GM19468 (cell line): ENCODE measurements at regions not wholly inside any gene's neighbourhood (a gene's known extent, or its start where the extent isn't known, plus 50 kb on each side); places are given as distances from the start of the nearest gene placed in this dataset.
"Not testable (repeated sequence)": the region's sequence is repeated elsewhere in the genome, so short reads cannot be mapped to it uniquely, and the experiment has no call there.

Experiments used
- ATAC-seq: cut with Tn5 transposase; IDR thresholded peaks from one replicate; pipeline ENCODE4 v1.9.1; 2021; ENCODE audit warnings: mild to moderate bottlenecking, moderate library complexity, moderate number of reproducible peaks; ENCODE audit not compliant: unreplicated experiment; ENCODE audit errors: extremely low read depth

DNA sequence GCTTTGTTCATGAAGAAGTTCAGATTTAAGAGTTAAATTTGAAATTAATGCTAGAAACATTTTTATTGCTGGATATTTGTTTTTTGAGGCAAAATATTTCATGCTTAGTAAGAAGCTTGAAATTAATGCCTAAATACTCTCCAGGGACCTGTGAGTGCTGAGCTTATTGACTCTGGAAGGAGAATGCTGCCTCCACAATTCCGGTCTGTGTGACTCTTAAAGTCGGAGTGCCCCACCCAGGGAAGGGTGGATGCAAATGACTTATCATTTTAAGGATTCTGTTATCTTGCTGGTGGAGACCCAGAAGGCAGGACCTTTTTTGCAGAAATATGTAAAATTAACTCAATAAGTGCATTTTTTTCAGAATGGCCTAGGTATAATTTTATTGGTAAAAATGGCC lies 143.8 kb upstream of the RXFP2 start:
- ATAC-seq, result no peak

DNA sequence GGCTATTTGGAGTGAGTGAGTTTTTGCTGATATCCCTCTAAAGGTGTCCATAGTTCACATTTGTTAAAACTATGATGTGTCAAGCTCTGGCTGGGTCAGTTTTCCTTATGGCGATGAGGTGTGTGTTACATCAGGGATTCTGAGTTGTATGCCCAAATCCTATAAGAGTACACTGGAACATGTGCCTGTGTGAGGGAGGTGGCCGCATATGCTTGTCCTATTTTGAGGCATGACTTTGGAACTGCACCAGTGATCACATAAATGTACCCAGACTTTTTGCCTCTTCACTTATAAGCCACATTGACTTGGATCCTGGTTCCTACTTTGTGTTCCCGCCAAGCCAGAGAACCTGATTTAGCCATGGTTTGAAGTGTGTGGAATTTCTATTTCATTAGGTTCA lies 140.3 kb upstream of the RXFP2 start:
- ATAC-seq, result no peak

DNA sequence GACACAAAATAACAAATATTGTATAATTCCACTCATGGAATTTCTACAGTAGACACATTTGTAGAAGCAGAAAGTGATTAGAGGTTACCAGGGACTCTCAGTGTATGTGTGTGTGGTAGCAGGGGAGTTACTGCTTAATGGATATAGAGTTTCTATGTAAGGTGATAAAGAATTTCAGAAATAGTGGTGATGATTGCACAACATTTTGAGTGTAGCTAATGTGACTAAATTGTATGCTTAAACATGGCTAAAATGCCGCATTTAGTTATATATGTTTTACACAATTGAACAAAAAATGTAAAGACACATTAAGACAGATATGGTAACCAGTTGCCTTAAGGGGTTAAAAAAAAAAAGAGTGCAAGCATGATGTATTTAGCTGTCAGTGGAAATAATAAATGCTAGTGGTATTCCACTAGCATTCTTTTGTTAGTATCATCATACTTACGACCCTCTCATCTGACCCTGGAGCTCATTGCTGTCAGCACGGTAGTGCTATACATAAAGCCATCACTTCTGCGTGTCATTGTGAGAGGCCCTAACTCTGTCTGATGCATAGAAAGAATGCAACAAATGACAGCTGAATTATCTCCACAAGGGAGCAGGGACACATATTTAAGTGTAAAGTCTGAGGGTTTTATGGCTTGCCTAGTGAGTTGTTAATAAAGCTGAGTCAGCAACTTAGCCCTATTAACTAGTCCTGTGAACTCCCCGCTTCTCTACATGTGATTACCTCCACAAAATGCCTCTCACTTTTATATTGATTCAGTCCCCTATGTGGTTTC lies 134.1 kb upstream of the RXFP2 start:
- no peak for ATAC-seq

DNA sequence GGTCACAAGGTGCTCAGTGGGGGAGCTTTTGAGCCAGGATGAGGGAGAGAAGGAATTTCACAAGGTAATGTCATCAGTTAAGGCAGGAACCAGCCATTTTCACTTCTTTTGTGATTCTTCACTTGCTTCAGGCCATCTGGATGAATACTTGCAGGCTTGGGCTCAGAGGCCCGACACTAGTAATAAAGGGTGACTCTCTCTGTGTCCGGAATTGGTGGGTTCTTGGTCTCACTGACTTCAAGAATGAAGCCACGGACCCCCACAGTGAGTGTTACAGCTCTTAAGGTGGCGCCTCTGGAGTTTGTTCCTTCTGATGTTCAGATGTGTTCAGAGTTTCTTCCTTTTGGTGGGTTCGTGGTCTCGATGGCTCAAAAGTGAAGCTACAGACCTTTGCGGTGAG lies 131.8 kb upstream of the RXFP2 start:
- ATAC-seq, result not testable (repeated sequence)

DNA sequence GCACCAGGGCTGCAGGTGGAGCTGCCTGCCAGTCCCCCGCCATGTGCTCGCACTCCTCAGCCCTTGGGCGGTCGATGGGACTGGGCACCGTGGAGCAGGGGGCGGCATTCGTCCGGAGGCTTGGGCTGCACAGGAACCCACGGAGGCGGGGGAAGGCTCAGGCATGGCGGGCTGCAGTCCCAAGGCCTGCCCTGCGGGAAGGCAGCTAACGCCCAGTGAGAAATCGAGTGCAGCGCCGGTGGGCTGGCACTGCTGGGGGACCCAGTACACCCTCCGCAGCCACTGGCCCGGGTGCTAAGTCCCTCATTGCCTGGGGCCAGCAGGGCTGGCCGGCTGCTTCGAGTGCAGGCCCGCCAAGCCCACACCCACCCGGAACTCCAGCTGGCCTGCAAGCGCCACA lies 130.5 kb upstream of the RXFP2 start:
- ATAC-seq, result not testable (repeated sequence)

DNA sequence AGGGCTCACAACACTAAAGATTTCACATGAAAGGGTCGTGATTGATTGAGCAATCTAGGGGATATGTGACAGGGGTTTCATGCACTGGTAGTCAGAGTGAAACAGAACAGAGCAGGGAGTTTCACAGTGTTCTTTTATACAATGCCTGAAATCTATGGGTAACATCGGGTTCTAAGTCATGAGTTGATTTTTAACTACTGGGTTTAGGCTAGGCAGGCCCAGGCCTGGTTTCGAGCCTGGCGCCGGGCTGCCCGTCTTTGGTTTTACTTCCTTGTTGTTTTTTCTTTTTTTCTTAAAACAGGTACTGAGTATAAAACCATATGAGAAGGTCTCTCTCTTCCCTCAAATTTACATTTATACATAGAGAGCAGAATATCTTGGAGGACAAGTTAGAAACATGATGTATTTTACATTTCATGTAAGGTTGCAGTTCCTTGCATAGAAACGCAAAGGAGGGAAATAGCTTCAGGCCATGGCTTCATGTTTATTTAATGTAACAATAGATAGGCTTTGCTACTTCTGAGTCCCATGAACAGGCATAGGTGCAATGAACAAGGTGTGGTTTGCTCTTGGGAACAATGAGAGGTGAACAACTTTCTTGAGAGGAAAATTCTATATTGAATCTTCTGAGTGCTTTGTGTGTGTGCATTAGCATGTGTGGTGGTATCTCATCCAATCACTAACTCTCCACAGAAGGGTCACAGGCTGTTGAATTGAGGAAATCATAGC lies 128.9 kb upstream of the RXFP2 start:
- ATAC-seq, result no peak

DNA sequence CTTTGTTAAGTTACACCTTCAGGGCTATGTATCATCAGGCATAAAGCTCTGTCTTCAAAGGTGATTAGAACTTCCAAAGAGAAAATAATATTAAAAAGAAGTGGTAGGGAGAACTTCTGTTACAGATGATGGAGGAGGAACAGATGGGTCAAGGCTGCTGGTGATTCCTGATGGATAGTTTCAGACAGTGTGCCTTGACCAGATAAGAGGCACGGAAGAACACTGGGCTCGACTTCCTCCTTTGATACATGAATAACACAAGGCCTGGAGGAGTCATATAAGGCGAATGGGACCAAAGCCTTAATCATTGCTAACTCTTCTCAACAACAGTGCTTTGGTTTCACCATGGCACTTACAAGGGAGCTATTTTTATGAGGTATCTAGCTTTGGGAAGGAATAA lies 128.1 kb upstream of the RXFP2 start:
- no peak for ATAC-seq

DNA sequence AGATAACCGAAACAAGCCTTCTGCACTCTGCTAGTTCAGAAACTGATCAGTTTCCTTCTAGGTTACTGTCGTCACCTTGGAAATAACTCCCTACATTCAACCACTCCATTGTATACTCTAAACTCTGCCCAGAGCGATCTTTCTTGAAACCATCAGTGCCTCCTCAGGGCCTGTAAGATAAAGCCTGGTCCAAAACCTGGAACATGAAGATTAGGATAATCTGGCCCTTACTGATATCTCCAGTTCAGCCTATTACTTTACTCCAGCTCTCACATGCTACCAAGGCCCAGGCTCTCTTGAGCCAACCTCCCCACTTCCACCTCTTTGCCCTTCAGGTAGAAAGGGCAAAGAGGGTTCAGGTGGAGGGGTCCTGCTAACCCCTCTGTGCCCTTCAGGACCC lies 125.3 kb upstream of the RXFP2 start:
- no peak for ATAC-seq

DNA sequence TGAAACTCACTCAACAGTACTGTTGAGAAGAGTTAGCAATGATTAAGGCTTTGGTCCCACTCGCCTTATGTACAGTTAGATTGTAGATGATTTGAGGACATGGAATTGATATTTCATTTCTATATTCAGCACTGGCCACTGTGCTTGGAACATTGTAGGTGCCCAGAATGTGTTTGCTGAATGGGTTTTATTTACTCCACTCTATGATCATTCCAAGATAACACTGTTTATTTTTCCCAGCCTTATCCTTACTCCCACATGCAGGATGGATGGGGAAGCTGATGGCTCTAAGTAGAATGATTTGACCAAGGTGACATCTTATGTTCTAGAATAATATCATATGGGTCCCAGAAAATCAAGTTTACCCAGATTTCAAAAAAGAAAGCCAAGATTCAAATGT lies 124.6 kb upstream of the RXFP2 start:
- ATAC-seq, result no peak

DNA sequence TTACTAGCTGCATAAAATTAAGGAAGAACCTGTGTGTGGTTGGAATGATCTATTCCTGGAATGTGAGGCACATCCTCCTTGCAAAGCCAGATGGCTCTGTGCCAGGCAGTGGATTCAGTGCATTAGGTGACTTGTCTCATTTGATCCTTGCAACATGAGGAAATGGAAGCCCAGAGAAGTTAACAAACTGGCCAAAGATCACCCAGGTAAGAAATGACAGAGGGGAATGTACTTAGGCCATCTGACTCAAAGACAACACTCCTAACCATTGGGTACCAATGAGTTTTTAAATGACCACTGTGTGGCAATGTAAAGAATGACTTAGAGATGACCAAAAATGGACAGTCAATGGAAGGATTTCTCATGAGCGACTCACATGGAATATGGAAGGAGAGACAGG lies 114.2 kb upstream of the RXFP2 start:
- ATAC-seq, result no peak

DNA sequence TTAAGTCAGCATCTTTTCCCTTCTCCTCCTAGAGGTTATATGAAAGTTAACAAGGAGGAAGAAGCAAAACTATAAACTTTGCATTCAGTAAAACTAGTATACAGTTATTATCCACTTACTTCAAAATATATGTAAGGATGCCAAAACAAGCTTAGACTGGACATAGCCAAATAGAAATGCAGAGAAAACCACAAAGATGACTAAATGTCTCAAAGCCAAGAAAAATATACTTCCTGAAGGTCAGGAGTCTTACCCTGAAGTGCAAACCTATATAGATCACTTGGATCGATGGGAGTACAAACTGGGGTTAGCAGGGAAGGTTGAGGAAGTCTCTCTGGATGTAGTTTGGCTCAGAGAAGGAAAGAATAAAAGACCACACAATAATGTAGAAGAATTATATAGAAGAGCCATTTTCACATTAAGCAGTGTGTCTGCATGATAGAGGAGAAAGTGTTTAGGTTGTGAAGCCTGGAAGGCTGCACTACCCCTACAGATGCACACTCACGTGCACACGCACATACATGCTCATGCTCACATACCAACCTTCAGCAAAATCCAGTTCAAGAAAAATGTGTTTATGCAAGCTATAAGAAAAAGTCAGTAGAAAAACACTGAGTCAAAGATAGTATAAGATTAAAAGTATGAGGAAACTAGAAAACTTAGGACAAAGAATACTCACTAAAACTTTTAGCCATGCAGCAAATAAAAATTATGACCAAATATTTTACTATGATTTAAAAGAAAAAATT lies 112.1 kb upstream of the RXFP2 start:
- ATAC-seq, result no peak

DNA sequence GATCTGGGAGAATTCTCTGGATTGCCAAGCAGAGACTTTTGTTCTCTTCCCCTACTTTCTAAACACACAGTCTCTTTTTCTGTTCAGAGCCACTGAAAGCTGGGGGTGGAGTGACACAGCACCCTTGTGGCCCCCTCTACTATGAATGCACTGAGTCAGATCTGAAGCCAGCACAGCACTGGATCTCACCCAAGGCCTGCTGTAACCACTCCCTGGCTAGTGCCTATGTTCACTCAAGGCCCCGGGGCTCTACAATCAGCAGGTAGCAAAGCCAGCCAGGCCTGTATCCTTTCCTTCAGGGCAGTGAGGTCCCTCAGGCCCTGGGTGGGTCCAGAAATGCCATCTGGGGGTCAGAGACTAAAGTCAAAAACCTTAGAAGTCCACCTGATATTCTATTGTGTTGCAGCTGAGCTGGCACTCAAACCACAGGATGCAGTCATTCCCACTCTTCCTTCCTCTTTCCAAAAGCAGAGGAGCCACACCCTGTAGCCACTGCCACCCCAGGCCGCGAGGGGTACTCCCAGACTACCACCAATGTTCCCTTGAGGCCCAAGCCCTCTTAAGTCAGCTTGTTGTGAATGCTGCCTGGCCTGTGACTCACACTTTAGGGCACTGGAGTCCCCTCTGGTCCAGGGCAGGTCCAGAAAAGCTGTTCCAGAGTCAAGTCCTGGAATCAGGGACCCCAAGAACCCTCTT lies 110.1 kb upstream of the RXFP2 start:
- no peak for ATAC-seq

DNA sequence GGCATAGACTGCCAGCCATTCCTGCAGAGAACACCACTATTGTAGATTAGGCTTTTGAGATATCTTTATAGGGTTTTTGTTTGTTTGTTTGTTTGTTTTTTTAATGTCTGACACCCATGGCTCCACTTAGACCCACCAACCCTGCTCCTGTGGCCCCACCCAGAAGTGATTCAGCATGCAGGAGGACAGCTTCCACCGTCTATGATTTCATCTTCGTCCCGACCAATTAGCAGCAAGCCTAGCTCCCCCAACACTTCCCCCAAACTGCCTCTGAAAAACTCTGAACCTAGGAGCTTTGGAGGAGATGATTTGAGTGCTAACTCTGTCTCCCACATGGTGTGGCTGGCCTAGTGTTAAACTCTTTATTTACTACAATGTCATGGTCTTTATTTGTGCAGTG lies 108.3 kb upstream of the RXFP2 start:
- ATAC-seq, result no peak

DNA sequence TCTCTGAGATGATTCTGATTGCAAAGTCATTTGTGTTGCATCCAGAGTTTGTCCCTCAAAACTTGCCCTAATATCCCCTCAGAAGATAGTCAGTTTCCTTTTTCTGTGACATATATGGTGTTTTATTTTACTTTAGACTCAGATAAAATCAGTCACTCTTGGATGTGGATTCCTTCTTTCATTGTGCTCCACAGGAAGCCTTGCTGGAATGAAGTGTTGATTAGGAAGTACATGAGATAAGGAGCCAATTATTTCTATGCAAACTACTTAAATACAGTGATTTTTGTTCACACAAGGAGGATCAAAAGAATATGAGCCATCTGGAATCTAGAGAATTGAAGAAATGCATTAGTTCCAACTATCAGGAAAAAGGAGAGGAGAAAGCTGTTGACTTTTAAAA lies 107.6 kb upstream of the RXFP2 start:
- ATAC-seq, result no peak

DNA sequence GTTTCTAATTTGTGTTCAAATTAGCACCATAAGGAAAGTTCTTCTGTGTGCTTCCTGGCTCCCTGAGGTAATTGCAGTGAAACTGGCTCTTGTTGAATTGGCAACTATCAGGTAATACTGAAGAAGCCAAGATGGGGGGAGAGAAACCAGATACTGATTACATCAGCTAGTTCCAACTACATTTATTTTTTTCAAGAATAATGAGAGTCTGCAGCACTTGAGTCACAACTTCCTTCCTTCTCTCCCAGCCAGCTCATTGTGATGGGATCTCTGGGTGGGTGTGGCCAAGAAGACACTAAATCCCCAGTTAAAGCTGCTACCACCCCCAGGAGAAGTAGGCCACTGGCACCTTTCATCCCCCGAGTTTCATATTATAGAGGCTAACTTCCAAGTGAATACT lies 100.7 kb upstream of the RXFP2 start:
- ATAC-seq, result no peak

DNA sequence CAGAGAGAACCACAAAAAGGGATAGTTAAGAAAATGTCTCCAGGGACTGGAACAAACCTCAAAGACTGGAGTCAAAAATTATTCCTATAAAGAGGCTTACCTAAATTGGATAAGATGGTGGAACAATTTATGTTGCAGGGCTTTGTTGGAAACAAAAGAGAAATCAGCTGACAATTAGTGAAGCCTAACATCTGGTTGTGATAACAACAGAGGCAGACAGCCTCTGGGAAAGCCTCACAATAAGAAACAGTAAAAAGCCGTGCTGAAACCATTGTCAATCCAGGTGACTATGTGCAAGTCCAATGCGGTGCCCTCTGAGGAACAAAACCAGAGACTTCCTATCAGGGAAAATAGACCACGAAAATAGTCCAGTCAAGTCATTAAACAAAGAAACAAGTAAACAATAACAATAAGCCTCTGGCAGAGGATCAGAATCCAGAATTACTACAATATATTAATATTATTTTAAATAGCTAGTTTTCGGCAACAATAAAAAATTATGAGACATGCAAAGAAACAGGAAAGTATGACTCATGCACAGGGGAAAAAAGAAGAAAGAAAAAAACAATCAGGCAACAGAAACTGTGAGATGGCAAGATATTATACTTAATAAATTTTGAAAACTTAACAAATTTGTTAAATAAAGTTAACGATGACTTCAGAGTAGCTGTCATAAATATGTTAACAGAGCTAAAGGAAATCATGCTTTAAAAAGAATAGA lies 99.7 kb upstream of the RXFP2 start:
- no peak for ATAC-seq

DNA sequence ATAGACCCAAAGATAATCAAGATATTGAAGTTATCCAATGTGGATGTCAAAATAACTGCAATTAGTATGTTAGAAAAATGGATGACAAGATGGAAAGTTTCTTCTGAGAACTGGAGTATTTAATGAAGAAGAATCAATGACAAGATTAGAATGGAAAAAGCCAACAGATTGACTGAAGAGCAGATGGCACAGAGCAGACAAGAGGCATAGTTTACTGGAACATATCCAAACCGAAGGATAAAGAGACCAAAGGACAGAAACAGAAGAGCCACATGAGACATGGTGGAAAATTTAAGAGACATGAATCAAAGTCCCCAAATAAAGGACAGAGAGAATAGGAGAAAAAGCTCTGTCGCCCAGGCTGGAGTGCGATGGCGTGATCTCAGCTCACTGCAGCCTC lies 89.6 kb upstream of the RXFP2 start:
- no peak for ATAC-seq

DNA sequence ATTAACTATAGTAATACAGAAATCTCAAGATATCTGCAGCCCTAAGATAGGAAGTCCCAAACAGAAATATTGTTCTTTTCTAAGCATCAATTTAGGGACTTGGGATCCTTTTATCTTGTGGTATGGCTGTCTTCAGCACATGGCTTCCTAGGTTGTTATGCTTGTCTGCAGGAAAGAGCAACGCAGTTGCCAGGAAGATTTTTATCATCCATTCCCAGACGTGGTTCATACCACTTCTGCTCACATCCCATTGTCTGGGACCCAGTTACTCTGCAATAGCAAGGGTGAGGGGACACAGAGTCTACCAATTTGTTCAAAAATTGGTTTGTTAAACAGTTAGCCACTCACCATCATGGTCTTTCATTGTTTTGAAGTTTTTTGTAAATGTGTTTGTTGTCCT lies 85.6 kb upstream of the RXFP2 start:
- ATAC-seq, result no peak

DNA sequence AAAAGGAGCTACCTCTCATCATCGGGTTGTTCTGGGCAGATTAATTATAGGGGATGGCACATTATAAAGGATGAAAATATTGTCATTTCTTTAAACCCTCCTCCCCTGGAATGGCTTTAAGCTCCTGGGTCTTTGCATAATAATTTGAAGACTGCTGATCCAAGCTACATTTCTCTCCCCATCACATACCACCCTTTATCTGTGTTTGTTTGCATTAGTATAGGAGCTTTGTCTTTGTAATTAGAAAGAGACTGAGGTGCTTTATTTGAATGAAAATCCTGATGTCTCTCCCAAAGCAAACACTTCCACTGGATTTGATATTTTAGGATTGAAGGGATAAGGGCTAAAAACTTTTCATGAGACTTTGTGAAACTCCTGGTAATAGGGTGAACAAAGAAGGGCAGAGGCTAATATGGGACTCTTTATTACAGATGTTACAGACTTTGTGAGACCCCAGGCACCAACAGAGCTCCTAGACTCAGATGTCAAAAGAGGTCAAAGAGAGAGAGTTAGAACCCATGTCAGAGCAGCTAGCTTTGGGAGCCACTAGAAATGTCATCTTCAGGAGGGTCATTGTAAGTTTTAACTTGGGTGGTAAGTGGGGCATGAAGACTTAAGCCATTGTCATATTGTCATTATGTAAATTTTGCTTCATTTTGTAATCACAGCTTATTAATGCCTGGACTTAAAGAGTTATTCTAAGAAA lies 75.3 kb upstream of the RXFP2 start:
- ATAC-seq, result no peak
